Adrenal gland (tissue), 5 donors: ENCODE measurements at regions not wholly inside any gene's neighbourhood (a gene's known extent, or its start where the extent isn't known, plus 50 kb on each side); places are given as distances from the start of the nearest gene placed in this dataset.

Experiments used
- POLR2A ChIP-seq, 2 donors: fragments of 450-650 bp; IDR thresholded peaks; one replicate each; pipeline ENCODE4 v1.6.1; 2017; ENCODE audit warnings: antibody characterized with exemption in 2 of 2, mild to moderate bottlenecking in 2 of 2, moderate library complexity in 1 of 2
- TF ChIP-seq, protein P1 (sequence below), 6 experiments: fragments of 450-650 bp in 4 of 6; fragments of 200-600 bp in 2 of 6; sonication (generic) in 1 of 6; IDR thresholded peaks; 1 replicate in 5 of 6; 2 replicates in 1 of 6; pipeline versions ENCODE4 v1.5.1 to v1.8.0; 2016 to 2021; ENCODE audit warnings: antibody characterized with exemption in 6 of 6, mild to moderate bottlenecking in 2 of 6, moderate library complexity in 1 of 6
- donor health status: DM: no; HTN: no; CAD: no.

DNA sequence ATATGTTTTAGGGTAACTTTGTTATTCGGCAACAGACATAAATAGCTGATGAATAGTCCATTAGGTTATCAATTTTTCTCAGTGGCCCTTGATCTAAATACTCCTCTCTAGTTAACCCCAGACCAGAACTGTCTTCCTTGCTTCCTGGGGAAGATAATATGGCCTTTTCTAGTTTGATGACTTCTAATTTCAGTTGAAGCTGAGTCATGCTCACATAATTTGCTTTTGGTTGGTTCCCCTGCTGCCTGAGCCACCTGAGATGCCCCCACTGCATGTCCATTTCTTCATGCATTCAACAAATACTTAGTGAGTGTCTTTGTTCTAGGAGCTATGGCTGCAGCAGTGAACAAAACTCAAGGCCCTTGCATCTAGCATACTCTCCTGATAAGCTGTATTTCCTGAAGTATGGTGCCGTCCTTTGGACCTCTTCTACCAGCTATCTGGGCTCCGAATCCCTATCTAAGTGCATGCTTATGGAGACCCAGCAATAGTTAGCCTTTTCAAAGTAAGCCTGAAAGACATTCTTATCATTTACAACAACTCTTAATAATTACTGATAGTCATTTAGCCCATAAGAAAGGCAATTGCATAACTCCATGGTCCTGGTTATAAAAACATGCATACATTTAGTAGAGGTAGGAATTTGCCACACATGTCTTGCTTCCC lies 84.5 kb upstream of the SLC12A2 start:
- TF ChIP-seq, protein P1, sequence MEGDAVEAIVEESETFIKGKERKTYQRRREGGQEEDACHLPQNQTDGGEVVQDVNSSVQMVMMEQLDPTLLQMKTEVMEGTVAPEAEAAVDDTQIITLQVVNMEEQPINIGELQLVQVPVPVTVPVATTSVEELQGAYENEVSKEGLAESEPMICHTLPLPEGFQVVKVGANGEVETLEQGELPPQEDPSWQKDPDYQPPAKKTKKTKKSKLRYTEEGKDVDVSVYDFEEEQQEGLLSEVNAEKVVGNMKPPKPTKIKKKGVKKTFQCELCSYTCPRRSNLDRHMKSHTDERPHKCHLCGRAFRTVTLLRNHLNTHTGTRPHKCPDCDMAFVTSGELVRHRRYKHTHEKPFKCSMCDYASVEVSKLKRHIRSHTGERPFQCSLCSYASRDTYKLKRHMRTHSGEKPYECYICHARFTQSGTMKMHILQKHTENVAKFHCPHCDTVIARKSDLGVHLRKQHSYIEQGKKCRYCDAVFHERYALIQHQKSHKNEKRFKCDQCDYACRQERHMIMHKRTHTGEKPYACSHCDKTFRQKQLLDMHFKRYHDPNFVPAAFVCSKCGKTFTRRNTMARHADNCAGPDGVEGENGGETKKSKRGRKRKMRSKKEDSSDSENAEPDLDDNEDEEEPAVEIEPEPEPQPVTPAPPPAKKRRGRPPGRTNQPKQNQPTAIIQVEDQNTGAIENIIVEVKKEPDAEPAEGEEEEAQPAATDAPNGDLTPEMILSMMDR (IDR thresholded peaks at IDR 0.05), result no peak
- no peak for TF ChIP-seq POLR2A (IDR thresholded peaks at IDR 0.05)
